HG03103 (cell line): ENCODE measurements at regions not wholly inside any gene's neighbourhood (a gene's known extent, or its start where the extent isn't known, plus 50 kb on each side); places are given as distances from the start of the nearest gene placed in this dataset.

Experiments
- ATAC-seq: cut with Tn5 transposase; IDR thresholded peaks from one replicate; pipeline ENCODE4 v1.9.1; 2021; ENCODE audit warnings: low read depth; ENCODE audit not compliant: unreplicated experiment

- no peak for ATAC-seq
Measured at GRCh38 chr6:133818320-133818719, 70.6 kb upstream of the TCF21 start.

- no peak for ATAC-seq
Measured at GRCh38 chr6:133820208-133820607, 68.7 kb upstream of the TCF21 start.

- no peak for ATAC-seq
Measured at GRCh38 chr6:133827766-133828165, 61.1 kb upstream of the TCF21 start.

GRCh38 chr6:133833949-133834359, 55.0 kb upstream of the TCF21 start:
- ATAC-seq = no peak

GRCh38 chr6:133834472-133835170, 54.3 kb upstream of the TCF21 start:
- no peak for ATAC-seq

- no peak for ATAC-seq
Measured at GRCh38 chr6:133835901-133836300, 53.0 kb upstream of the TCF21 start.

GRCh38 chr6:133837801-133838349, 51.0 kb upstream of the TCF21 start:
- peak; percentile 72 for ATAC-seq
